H54 (cell line): ENCODE measurements at regions not wholly inside any gene's neighbourhood (a gene's known extent, or its start where the extent isn't known, plus 50 kb on each side); places are given as distances from the start of the nearest gene placed in this dataset.

Experiments used
- DNase-seq: peaks from one replicate; pipeline ENCODE4 v3.0.0; 2011; ENCODE audit warnings: low spot score, mixed read lengths; ENCODE audit not compliant: insufficient read length
- FAIRE-seq: peaks from 3 replicates; lab custom pipeline; 2011; peaks lifted over from hg19 to GRCh38; lab: Jason Lieb, UNC
- POLR2A ChIP-seq: IDR thresholded peaks from 2 replicates; pipeline ENCODE4 v1.6.1; 2011; ENCODE audit warnings: low read depth, mild to moderate bottlenecking, low read length

DNA sequence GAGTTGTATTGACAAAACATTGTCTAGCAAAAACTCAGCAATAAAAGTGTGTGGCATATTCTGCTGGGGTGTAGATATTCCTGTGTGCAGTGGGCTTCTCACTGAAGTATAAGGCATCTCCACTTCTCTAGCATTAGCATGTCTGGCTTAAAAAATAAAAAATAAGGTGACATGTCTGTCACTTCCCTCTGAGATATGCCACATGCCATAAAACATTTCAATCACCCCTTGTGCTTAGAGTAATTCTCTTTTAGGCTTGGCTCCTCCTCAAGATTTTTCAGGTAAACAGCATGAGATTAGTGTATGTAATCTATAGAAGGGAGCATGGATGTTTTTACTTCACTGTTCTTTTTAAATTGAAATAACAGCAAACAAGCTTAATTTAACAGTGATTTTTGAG is 194.4 kb upstream of the SNX7 start:
- peak; percentile 52 for FAIRE-seq
- TF ChIP-seq POLR2A: no peak
- DNase-seq: no peak

- peak; percentile 6 for FAIRE-seq
- TF ChIP-seq POLR2A: no peak
- DNase-seq: no peak
Observed at GRCh38 chr1:98461873-98462385, 199.6 kb upstream of the SNX7 start.

DNA sequence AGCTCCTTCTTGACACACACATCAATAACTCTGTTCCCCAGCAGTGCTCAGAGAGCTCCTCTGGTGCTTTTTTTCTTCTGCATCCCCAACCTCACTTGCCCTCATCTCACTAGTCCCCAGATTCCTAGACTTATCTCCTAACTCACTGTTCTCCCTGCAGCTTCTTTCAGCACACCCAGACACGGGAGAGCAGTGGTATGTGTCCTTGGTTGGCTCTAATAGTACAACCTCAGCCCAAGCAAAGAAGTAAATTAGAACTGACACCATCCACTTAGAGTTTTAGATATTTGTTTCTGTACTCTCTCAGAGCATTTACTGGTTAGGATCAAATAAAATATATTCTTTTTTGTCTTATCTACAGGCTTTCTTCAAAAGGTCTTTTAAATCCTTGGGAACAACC is 201.4 kb upstream of the SNX7 start:
- TF ChIP-seq POLR2A: no peak
- DNase-seq (no peak), FAIRE-seq (no peak)

DNA sequence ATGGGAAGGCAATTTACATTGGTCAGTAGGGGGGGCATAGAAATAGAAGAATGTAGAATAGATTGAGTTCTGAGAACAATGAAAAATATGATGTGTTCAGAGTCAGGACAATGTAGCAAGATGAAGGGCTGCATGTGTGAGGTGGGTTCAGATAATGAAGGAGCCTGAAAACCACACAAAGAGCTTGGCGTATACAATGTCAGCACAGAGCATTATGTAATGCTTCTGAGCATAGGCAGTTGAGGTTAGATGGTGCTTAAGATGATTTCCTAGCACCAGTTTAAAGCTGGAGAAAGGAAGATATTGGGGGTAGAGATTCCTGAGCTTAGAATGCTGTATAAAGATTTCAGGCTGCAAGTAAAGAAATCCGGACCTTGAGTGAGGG is 202.0 kb upstream of the SNX7 start:
- DNase-seq: no peak
- FAIRE-seq: no peak
- TF ChIP-seq POLR2A: no peak

GRCh38 chr1:98458511-98459485 is 202.7 kb upstream of the SNX7 start:
- no peak for TF ChIP-seq POLR2A
- FAIRE-seq (no peak), DNase-seq (no peak)

DNA sequence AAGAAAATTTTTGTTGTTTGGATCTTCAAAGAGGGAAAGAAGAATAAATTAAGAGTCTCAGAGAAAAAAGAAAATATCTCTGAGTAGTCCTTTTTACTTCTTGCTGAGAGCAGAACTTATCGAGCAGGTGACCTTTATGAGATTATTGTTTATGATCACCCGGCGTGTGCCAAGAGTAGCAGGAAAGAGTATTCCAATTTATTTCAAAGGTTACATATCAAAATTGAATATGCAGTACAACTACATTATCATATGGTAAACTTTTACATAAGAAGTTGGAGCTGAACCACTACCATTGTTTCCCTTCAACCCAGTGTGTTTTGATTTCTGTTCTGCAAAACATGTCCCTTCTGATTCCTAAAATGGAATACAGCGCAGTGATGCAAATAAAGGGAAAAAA is 204.3 kb upstream of the SNX7 start:
- DNase-seq: no peak
- FAIRE-seq: peak; percentile 6
- no peak for TF ChIP-seq POLR2A

GRCh38 chr1:98454666-98455065 is 206.9 kb upstream of the SNX7 start:
- TF ChIP-seq POLR2A: no peak
- DNase-seq: no peak
- no peak for FAIRE-seq

- DNase-seq (no peak), FAIRE-seq (no peak)
- TF ChIP-seq POLR2A: no peak
Observed at GRCh38 chr1:98453066-98453465, 208.5 kb upstream of the SNX7 start.

DNA sequence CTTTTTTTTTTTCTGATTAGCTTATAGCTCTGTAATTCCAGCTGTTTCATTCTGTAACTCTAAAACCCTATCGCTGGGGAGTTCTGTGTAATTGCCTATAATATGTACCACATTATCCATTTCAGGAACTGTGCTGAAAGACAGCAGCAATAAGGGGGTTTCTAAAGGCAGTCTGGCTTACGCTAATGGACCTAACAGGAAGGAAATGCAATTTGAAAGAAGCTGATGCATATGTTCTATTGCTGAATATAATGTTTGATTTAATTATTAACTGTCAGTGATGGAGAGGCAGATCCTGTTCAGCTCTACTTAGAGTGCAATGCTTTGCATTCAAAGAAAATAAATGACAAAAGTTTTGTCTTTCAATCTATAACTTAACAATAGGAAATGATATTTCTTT is 209.4 kb upstream of the SNX7 start:
- peak; percentile 38 for FAIRE-seq
- TF ChIP-seq POLR2A: no peak
- no peak for DNase-seq

DNA sequence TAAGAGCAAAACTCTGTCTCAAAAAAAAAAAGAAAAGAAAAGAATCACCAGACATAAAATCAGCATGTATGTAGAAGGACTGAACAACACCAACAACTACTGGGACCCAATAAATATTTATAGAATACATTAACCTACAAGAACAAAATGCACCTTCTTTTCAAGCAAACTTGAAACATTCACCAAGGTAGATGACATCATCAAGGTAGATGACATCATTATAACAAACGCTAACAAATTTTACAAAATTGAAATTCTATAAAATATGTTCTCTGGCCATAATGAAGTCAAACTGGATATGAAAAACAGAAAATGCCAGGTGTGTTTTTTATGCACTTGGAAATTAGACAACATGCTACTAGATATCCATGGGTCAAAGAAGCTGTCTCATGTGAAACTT is 220.2 kb upstream of the SNX7 start:
- FAIRE-seq (no peak), DNase-seq (no peak)
- no peak for TF ChIP-seq POLR2A

GRCh38 chr1:98439471-98439870 is 222.1 kb upstream of the SNX7 start:
- no peak for TF ChIP-seq POLR2A
- DNase-seq (no peak), FAIRE-seq (no peak)

- DNase-seq: no peak
Observed at GRCh38 chr1:98437540-98437939, 224.0 kb upstream of the SNX7 start.

GRCh38 chr1:98437011-98437410 is 224.5 kb upstream of the SNX7 start:
- FAIRE-seq: no peak

More at GRCh38 chr1:98437540-98437939, 224.0 kb upstream of the SNX7 start:
- no peak for FAIRE-seq
- no peak for TF ChIP-seq POLR2A

DNA sequence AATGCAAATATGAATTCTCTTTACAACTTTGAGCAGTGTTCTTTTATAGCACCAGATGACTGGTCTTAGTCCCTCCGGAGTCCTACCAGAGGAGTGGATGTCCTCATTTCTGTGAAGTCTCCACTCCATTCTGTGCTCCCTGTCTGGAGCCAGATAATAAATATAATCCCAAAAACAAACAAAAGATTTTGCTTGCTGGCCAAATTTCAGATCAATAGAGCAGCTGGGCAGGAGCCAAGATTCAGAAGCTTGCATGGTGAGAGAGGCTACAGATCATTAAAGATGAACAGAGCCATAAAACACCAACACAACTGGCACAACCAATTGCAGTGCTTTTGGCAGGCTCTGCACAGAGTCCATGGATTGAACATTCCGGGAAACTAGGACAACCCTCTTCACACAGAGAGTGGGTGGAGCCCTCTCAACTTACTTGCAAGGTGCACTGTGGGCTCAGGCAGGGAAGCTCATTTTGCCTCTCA is 231.5 kb upstream of the SNX7 start:
- FAIRE-seq: peak; percentile 36

More at GRCh38 chr1:98437011-98437410, 224.5 kb upstream of the SNX7 start:
- no peak for TF ChIP-seq POLR2A
- no peak for DNase-seq

DNA sequence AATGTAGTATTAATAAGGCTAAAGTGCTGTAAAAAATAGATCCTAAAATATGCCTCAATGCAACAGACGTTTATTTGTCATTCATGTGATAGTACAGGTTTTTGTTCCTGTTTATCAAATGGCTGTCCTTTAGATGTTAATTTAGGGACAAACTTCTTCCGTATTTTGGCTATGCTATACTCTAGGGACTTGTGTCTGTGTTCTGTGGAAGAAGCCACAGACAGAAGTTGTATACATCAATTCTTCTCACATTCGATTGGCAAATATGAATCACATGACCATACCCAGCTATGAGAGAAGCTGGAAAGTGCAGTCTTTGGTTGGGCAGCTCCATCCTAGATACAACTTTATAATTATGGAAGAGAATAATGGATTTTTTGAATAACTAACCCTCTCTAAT is 232.7 kb upstream of the SNX7 start:
- FAIRE-seq: peak; percentile 43
- DNase-seq: no peak
- no peak for TF ChIP-seq POLR2A

More for the DNA sequence above, 231.5 kb upstream of the SNX7 start:
- DNase-seq: no peak
- TF ChIP-seq POLR2A: no peak

- no peak for DNase-seq
- TF ChIP-seq POLR2A: no peak
- FAIRE-seq: peak; percentile 61
Observed at GRCh38 chr1:98427664-98428063, 233.9 kb upstream of the SNX7 start.
